ENCODE measurements at regions not wholly inside any gene's neighbourhood (a gene's known extent, or its start where the extent isn't known, plus 50 kb on each side); places are given as distances from the start of the nearest gene placed in this dataset.

GRCh38 chr5:67917561-67917960 lies 298.0 kb upstream of the PIK3R1 start:
- TF ChIP-seq GATA2 (IDR thresholded peaks at IDR 0.05; ENCODE audit: low read depth, low read length) (no peak), GATA3 (IDR thresholded peaks at IDR 0.05; ENCODE audit: low read depth, low read length) (no peak)
